ENCODE measurements at regions not wholly inside any gene's neighbourhood (a gene's known extent, or its start where the extent isn't known, plus 50 kb on each side); places are given as distances from the start of the nearest gene placed in this dataset.

GRCh38 chr10:98326621-98327027, 58.6 kb upstream of the LOXL4 start:
- TF ChIP-seq EZH2 (IDR thresholded peaks at IDR 0.05; ENCODE audit: borderline replicate concordance, low read length) (no peak), CTCF (IDR thresholded peaks at IDR 0.05; ENCODE audit: low read length) (no peak)
